Mesenchymal stem cell (in vitro differentiated cells and primary cell): ENCODE measurements at regions not wholly inside any gene's neighbourhood (a gene's known extent, or its start where the extent isn't known, plus 50 kb on each side); places are given as distances from the start of the nearest gene placed in this dataset.

Experiments used
- DNase-seq: peaks from one replicate; pipeline ENCODE4 v3.0.0-alpha.2; 2013
- H2AFZ ChIP-seq: one replicate; pipeline ENCODE4 v1.6.1; 2013; ENCODE audit warnings: low read depth, mild to moderate bottlenecking, control low read depth, inconsistent platforms, low read length, moderate library complexity
- H2AK5ac ChIP-seq: 2 replicates; pipeline ENCODE4 v1.6.1; 2013; ENCODE audit warnings: low read length, moderate library complexity, mild to moderate bottlenecking, inconsistent platforms; ENCODE audit not compliant: severe bottlenecking
- H2BK120ac ChIP-seq: one replicate; pipeline ENCODE4 v1.6.1; 2013; ENCODE audit warnings: low read depth, mild to moderate bottlenecking, inconsistent platforms, low read length, moderate library complexity
- H2BK12ac ChIP-seq, 2 experiments: one replicate each; pipeline ENCODE4 v1.6.1; 2013; ENCODE audit warnings: inconsistent platforms in 2 of 2, low read length in 2 of 2, mild to moderate bottlenecking in 2 of 2, moderate library complexity in 2 of 2, control low read depth in 1 of 2
- H2BK15ac ChIP-seq: one replicate; pipeline ENCODE4 v1.6.1; 2013; ENCODE audit warnings: mild to moderate bottlenecking, low read depth, inconsistent platforms; ENCODE audit not compliant: poor library complexity, severe bottlenecking
- H2BK5ac ChIP-seq: 2 replicates; pipeline ENCODE4 v1.6.1; 2013; ENCODE audit warnings: low read depth, mild to moderate bottlenecking, low read length, control low read depth, inconsistent platforms; ENCODE audit not compliant: poor library complexity, severe bottlenecking
- H3K14ac ChIP-seq, 2 experiments: one replicate each; pipeline ENCODE4 v1.6.1; 2013; ENCODE audit warnings: inconsistent platforms in 2 of 2, low read length in 2 of 2, control low read depth in 1 of 2, mild to moderate bottlenecking in 1 of 2, moderate library complexity in 1 of 2
- H3K18ac ChIP-seq, 2 experiments: one replicate each; pipeline ENCODE4 v1.6.1; 2013; ENCODE audit warnings: inconsistent platforms in 2 of 2, low read length in 2 of 2, control low read depth in 1 of 2, low read depth in 1 of 2, mild to moderate bottlenecking in 1 of 2
- H3K23ac ChIP-seq, 2 experiments: one replicate each; pipeline ENCODE4 v1.6.1; 2013; ENCODE audit warnings: inconsistent platforms in 2 of 2, low read length in 2 of 2, mild to moderate bottlenecking in 2 of 2, moderate library complexity in 2 of 2, control low read depth in 1 of 2
- H3K27ac ChIP-seq: 2 replicates; pipeline ENCODE4 v1.5.1; 2013; ENCODE audit warnings: mild to moderate bottlenecking, moderate library complexity, low read length, control low read depth, inconsistent platforms; ENCODE audit not compliant: poor library complexity, severe bottlenecking
- H3K27me3 ChIP-seq, 2 experiments: 2 replicates each; pipeline versions ENCODE4 v1.6.1 to v1.7.0; 2013; ENCODE audit warnings: low read length in 2 of 2, mild to moderate bottlenecking in 2 of 2, moderate library complexity in 2 of 2, control low read depth in 1 of 2, inconsistent platforms in 1 of 2; ENCODE audit not compliant: control insufficient read depth in 1 of 2, insufficient read depth in 1 of 2
- H3K36me3 ChIP-seq, 2 experiments: 2 replicates each; pipeline versions ENCODE4 v1.6.1 to v1.7.0; 2013; ENCODE audit warnings: low read length in 2 of 2, control low read depth in 1 of 2, inconsistent platforms in 1 of 2, low read depth in 1 of 2, mild to moderate bottlenecking in 1 of 2; ENCODE audit not compliant: insufficient read depth in 2 of 2, control insufficient read depth in 1 of 2
- H3K4ac ChIP-seq, 2 experiments: one replicate each; pipeline ENCODE4 v1.6.1; 2013; ENCODE audit warnings: inconsistent platforms in 2 of 2, low read length in 2 of 2, mild to moderate bottlenecking in 2 of 2, moderate library complexity in 2 of 2, control low read depth in 1 of 2, low read depth in 1 of 2
- H3K4me1 ChIP-seq: 2 replicates; pipeline ENCODE4 v1.6.1; 2013; ENCODE audit warnings: low read depth, low read length, control low read depth; ENCODE audit not compliant: control insufficient read depth, insufficient read depth
- H3K4me2 ChIP-seq: 2 replicates; pipeline ENCODE4 v1.6.1; 2013; ENCODE audit warnings: low read length, mild to moderate bottlenecking, inconsistent platforms; ENCODE audit not compliant: poor library complexity, severe bottlenecking
- H3K4me3 ChIP-seq, 2 experiments: 2 replicates each; pipeline versions ENCODE4 v1.5.1 to v1.7.0; 2013; ENCODE audit warnings: low read length in 2 of 2, mild to moderate bottlenecking in 2 of 2, control low read depth in 1 of 2, low read depth in 1 of 2; ENCODE audit not compliant: insufficient read depth in 1 of 2
- H3K79me1 ChIP-seq: replicated peaks from 2 replicates; pipeline ENCODE4 v1.6.1; 2013; ENCODE audit warnings: mild to moderate bottlenecking, control low read depth, low read length, inconsistent platforms; ENCODE audit not compliant: poor library complexity, severe bottlenecking
- H3K9ac ChIP-seq: 2 replicates; pipeline ENCODE4 v1.7.0; 2013; ENCODE audit warnings: mild to moderate bottlenecking, low read length, moderate library complexity
- H3K9me3 ChIP-seq: 2 replicates; pipeline ENCODE4 v1.7.0; 2013; ENCODE audit warnings: mild to moderate bottlenecking, low read length; ENCODE audit not compliant: control insufficient read depth
- H4K8ac ChIP-seq: one replicate; pipeline ENCODE4 v1.6.1; 2013; ENCODE audit warnings: inconsistent platforms, mild to moderate bottlenecking, low read length, moderate library complexity
- H4K91ac ChIP-seq: one replicate; pipeline ENCODE4 v1.6.1; 2013; ENCODE audit warnings: mild to moderate bottlenecking, low read length, inconsistent platforms
- WGBS: methylation state at CpG from one replicate; pipeline ENCODE4 v1.1.7; 2013; ENCODE audit warnings: mixed read lengths; 5-methylcytosine and 5-hydroxymethylcytosine counted together

GRCh38 chrX:69238887-69239231, 73.6 kb upstream of the PJA1 start:
- Histone ChIP-seq H3K9ac (no peak overlapping the region), H2BK5ac (no peak overlapping the region), H3K23ac (no peak overlapping the region), H3K14ac (no peak overlapping the region), H4K91ac (no peak overlapping the region), H3K27ac (no peak overlapping the region), H3K79me1 (no peaks in the 10 kb centered on the region), H2AK5ac (no peak overlapping the region), H3K4me2 (no peak overlapping the region), H2AFZ (no peak overlapping the region), H3K4me3 (no peak overlapping the region), H3K4me1 (no peaks in the 10 kb centered on the region), H2BK12ac (no peak overlapping the region), H3K18ac (no peak overlapping the region), H3K4ac (no peak overlapping the region), H3K36me3 (no peaks in the 10 kb centered on the region), H2BK120ac (no peak overlapping the region), H3K27me3 (peaks cover 0 to 60% of the 10 kb centered on the region in 2 experiments), H4K8ac (no peak overlapping the region), H2BK15ac (no peak overlapping the region), H3K9me3 (peaks cover 10% of the 10 kb centered on the region)
- no peak for DNase-seq
- WGBS = 100% methylated on average over 2 of the region's 2 CpGs

GRCh38 chrX:69238114-69238886, 73.0 kb upstream of the PJA1 start:
- no peak overlapping the region for H2BK5ac ChIP-seq
- no peak for DNase-seq
- peaks cover 0 to 62% of the 10 kb centered on the region in 2 experiments for H3K27me3 ChIP-seq
- H2BK12ac ChIP-seq = no peak overlapping the region
- H3K14ac ChIP-seq = peak overlapping the region in 1 of 2 experiments; percentile 32
- no peak overlapping the region for H2AK5ac ChIP-seq
- WGBS = 86% methylated on average over 16 of the region's 18 CpGs
- H3K4me3 ChIP-seq = no peak overlapping the region
- no peaks in the 10 kb centered on the region for H3K4me1 ChIP-seq
- no peak overlapping the region for H3K4ac ChIP-seq
- no peak overlapping the region for H3K4me2 ChIP-seq
- peaks cover 10% of the 10 kb centered on the region for H3K9me3 ChIP-seq
- no peak overlapping the region for H3K27ac ChIP-seq
- no peak overlapping the region for H2BK15ac ChIP-seq
- H4K91ac ChIP-seq = no peak overlapping the region
- H2BK120ac ChIP-seq = no peak overlapping the region
- H3K79me1 ChIP-seq = no peaks in the 10 kb centered on the region
- H3K23ac ChIP-seq = no peak overlapping the region
- H3K9ac ChIP-seq = no peak overlapping the region
- H2AFZ ChIP-seq = no peak overlapping the region
- no peak overlapping the region for H4K8ac ChIP-seq
- no peak overlapping the region for H3K18ac ChIP-seq
- no peaks in the 10 kb centered on the region for H3K36me3 ChIP-seq

- WGBS = 64% methylated on average over 4 of the region's 5 CpGs
- Histone ChIP-seq H3K27ac (no peak overlapping the region), H2AK5ac (no peak overlapping the region), H3K4ac (no peak overlapping the region), H3K23ac (no peak overlapping the region), H2BK15ac (no peak overlapping the region), H2AFZ (no peak overlapping the region), H3K27me3 (peaks cover 0 to 60% of the 10 kb centered on the region in 2 experiments), H3K9ac (no peak overlapping the region), H3K4me3 (no peak overlapping the region), H3K4me2 (no peak overlapping the region), H4K8ac (no peak overlapping the region), H3K18ac (no peak overlapping the region), H3K4me1 (no peaks in the 10 kb centered on the region), H3K14ac (no peak overlapping the region), H3K36me3 (no peaks in the 10 kb centered on the region), H2BK120ac (no peak overlapping the region), H2BK5ac (no peak overlapping the region), H3K9me3 (peaks cover 13% of the 10 kb centered on the region), H4K91ac (no peak overlapping the region), H3K79me1 (no peaks in the 10 kb centered on the region), H2BK12ac (no peak overlapping the region)
- DNase-seq = no peak
Observed at GRCh38 chrX:69237236-69237635, 72.0 kb upstream of the PJA1 start.

GRCh38 chrX:69236641-69237040, 71.4 kb upstream of the PJA1 start:
- Histone ChIP-seq H3K9me3 (peaks cover 18% of the 10 kb centered on the region), H3K27ac (no peak overlapping the region), H4K91ac (no peak overlapping the region), H3K4ac (no peak overlapping the region), H3K4me1 (no peaks in the 10 kb centered on the region), H3K14ac (no peak overlapping the region), H3K4me2 (no peak overlapping the region), H3K18ac (no peak overlapping the region), H4K8ac (no peak overlapping the region), H2BK120ac (no peak overlapping the region), H3K36me3 (no peaks in the 10 kb centered on the region), H3K23ac (no peak overlapping the region), H2BK15ac (no peak overlapping the region), H3K9ac (no peak overlapping the region), H3K4me3 (no peak overlapping the region), H2BK5ac (no peak overlapping the region), H2AK5ac (no peak overlapping the region), H2BK12ac (no peak overlapping the region), H3K27me3 (peaks cover 0 to 55% of the 10 kb centered on the region in 2 experiments), H3K79me1 (no peaks in the 10 kb centered on the region), H2AFZ (no peak overlapping the region)
- no peak for DNase-seq
- 86% methylated on average over 2 of the region's 2 CpGs for WGBS
